ENCODE measurements at regions not wholly inside any gene's neighbourhood (a gene's known extent, or its start where the extent isn't known, plus 50 kb on each side); places are given as distances from the start of the nearest gene placed in this dataset.

DNA sequence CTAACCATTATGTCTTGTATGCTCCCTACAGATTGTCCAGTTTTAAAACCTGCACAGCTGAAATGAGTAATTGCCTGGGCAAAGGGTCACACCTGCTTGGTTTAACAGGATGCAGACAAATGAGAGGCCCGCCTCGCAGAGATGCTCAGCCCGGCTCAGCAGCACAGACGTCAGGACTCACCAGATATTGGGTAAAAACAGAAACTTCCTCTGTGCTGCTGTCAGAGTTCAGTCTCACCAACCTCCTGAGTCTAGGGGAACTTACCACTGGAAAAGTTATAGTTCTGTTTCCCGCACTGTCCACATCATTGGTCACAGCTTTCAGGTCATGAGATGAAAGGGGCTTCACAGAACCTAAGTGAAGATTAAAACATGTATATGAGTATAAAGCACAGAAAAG, 152.5 kb downstream of the ESM1 start:
- intact Hi-C loops (cut with micrococcal nuclease; ENCODE audit: unreplicated experiment), result loop anchor here (1.0 kb wide), 1 partner anchor 31 kb away; no protein-coding TSS in a partner anchor
- no peak overlapping the region for H3K4me3 Mint-ChIP-seq (ENCODE audit: unreplicated experiment)
- TF ChIP-seq, protein P1, sequence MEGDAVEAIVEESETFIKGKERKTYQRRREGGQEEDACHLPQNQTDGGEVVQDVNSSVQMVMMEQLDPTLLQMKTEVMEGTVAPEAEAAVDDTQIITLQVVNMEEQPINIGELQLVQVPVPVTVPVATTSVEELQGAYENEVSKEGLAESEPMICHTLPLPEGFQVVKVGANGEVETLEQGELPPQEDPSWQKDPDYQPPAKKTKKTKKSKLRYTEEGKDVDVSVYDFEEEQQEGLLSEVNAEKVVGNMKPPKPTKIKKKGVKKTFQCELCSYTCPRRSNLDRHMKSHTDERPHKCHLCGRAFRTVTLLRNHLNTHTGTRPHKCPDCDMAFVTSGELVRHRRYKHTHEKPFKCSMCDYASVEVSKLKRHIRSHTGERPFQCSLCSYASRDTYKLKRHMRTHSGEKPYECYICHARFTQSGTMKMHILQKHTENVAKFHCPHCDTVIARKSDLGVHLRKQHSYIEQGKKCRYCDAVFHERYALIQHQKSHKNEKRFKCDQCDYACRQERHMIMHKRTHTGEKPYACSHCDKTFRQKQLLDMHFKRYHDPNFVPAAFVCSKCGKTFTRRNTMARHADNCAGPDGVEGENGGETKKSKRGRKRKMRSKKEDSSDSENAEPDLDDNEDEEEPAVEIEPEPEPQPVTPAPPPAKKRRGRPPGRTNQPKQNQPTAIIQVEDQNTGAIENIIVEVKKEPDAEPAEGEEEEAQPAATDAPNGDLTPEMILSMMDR (IDR thresholded peaks at IDR 0.05; ENCODE audit: insufficient read depth in 1 of 2, low read depth in 1 of 2, low read length in 1 of 2, severe bottlenecking in 1 of 2, unreplicated experiment in 1 of 2), result no peak
- H3K4me1 ChIP-seq, result peaks cover 15% of the 10 kb centered on the region
- H3K27me3 ChIP-seq (replicated peaks; ENCODE audit: control insufficient read depth, insufficient read depth, low read length), result no peaks in the 10 kb centered on the region
- no peak overlapping the region for H3K27ac Mint-ChIP-seq (ENCODE audit: unreplicated experiment)
- H3K4me3 ChIP-seq (ENCODE audit: low read depth, low read length), result no peak overlapping the region
- no peak for DNase-seq
- no peaks in the 10 kb centered on the region for H3K9me3 Mint-ChIP-seq (ENCODE audit: unreplicated experiment)
- no peaks in the 10 kb centered on the region for H3K36me3 Mint-ChIP-seq (ENCODE audit: insufficient read depth, unreplicated experiment)
- no peaks in the 10 kb centered on the region for H3K27me3 Mint-ChIP-seq (ENCODE audit: insufficient read depth, unreplicated experiment)
- ChIA-PET POLR2A (no interaction called here), CTCF (interaction anchor here (0.6 kb wide), 1 partner anchor 336 kb away, joined by 3 read pairs; no protein-coding TSS in a partner anchor)
- H3K4me1 Mint-ChIP-seq (ENCODE audit: low read depth, unreplicated experiment), result peaks cover 12% of the 10 kb centered on the region
- H3K9me3 ChIP-seq, result 0 out of 2 replicates have a peak, but pooled peaks cover 3% of the 10 kb centered on the region
- no peaks in the 10 kb centered on the region for H3K36me3 ChIP-seq (ENCODE audit: control insufficient read depth, insufficient read depth, low read length)
- no TSS peak for BruUV-seq (replicated peaks)

DNA sequence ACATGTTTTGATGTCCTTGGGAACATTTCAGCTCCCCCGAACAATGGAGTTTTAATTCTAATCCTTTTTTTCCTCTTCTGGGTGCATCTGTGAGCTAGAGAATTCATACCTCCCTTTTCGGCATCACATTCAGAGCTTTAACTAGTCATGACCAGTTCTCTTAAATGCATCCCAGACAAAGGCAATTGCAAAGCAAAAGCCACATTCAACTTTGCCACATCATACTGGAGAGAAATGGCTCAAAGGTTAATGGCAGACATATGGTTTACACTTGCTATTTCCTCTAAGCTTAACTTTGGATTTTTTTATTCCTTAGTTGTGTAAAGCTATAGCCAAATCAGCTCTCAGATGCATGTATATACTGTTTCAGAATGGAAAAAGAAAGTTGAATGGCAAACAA, 153.3 kb downstream of the ESM1 start:
- H3K9me3 ChIP-seq, result no peaks in the 10 kb centered on the region
- TF ChIP-seq, protein P1 (IDR thresholded peaks at IDR 0.05; ENCODE audit: insufficient read depth in 1 of 2, low read depth in 1 of 2, low read length in 1 of 2, severe bottlenecking in 1 of 2, unreplicated experiment in 1 of 2), result no peak
- Mint-ChIP-seq H3K4me3 (ENCODE audit: unreplicated experiment) (no peak overlapping the region), H3K9me3 (ENCODE audit: unreplicated experiment) (no peaks in the 10 kb centered on the region), H3K27me3 (ENCODE audit: insufficient read depth, unreplicated experiment) (no peaks in the 10 kb centered on the region), H3K4me1 (ENCODE audit: low read depth, unreplicated experiment) (peaks cover 8% of the 10 kb centered on the region), H3K27ac (ENCODE audit: unreplicated experiment) (no peak overlapping the region), H3K36me3 (ENCODE audit: insufficient read depth, unreplicated experiment) (no peaks in the 10 kb centered on the region)
- BruUV-seq (replicated peaks), result no TSS peak
- POLR2A ChIA-PET, result no interaction called here
- no peaks in the 10 kb centered on the region for H3K27me3 ChIP-seq (replicated peaks; ENCODE audit: control insufficient read depth, insufficient read depth, low read length)
- intact Hi-C loops (cut with micrococcal nuclease; ENCODE audit: unreplicated experiment), result no loop called here
- H3K4me3 ChIP-seq (ENCODE audit: low read depth, low read length), result no peak overlapping the region
- no peak for DNase-seq
- 0 out of 2 replicates have a peak, but pooled peaks cover 11% of the 10 kb centered on the region for H3K4me1 ChIP-seq
- CTCF ChIA-PET, result no interaction called here
- no peaks in the 10 kb centered on the region for H3K36me3 ChIP-seq (ENCODE audit: control insufficient read depth, insufficient read depth, low read length)

DNA sequence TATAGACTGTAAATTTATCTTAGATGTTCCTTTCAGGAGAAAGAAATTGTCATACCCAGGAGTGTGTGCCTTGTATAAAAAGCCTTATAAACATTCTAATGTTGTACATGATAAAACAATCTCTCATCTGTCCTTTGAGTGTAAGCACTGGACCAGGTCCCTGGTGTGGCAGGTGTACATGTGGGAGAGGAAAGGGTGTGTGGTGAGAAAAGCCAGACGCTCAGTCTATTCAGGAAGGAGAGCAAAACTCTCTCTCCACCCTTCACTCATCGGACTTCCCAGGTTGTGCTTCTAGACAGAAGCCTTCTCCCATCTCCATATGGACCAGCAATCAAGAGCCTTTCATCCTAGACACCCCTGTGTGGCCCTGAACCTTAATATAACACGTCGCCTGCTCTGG, 154.2 kb downstream of the ESM1 start:
- H3K36me3 Mint-ChIP-seq (ENCODE audit: insufficient read depth, unreplicated experiment), result no peaks in the 10 kb centered on the region
- Histone ChIP-seq H3K9me3 (no peaks in the 10 kb centered on the region), H3K36me3 (ENCODE audit: control insufficient read depth, insufficient read depth, low read length) (no peaks in the 10 kb centered on the region), H3K4me3 (ENCODE audit: low read depth, low read length) (no peak overlapping the region), H3K4me1 (0 out of 2 replicates have a peak, but pooled peaks cover 9% of the 10 kb centered on the region), H3K27me3 (replicated peaks; ENCODE audit: control insufficient read depth, insufficient read depth, low read length) (no peaks in the 10 kb centered on the region)
- H3K9me3 Mint-ChIP-seq (ENCODE audit: unreplicated experiment), result no peaks in the 10 kb centered on the region
- peaks cover 7% of the 10 kb centered on the region for H3K4me1 Mint-ChIP-seq (ENCODE audit: low read depth, unreplicated experiment)
- TF ChIP-seq, protein P1 (IDR thresholded peaks at IDR 0.05; ENCODE audit: insufficient read depth in 1 of 2, low read depth in 1 of 2, low read length in 1 of 2, severe bottlenecking in 1 of 2, unreplicated experiment in 1 of 2), result no peak
- ChIA-PET POLR2A (no interaction called here), CTCF (no interaction called here)
- no peak for DNase-seq
- no TSS peak for BruUV-seq (replicated peaks)
- H3K27ac Mint-ChIP-seq (ENCODE audit: unreplicated experiment), result no peak overlapping the region
- H3K4me3 Mint-ChIP-seq (ENCODE audit: unreplicated experiment), result no peak overlapping the region
- intact Hi-C loops (cut with micrococcal nuclease; ENCODE audit: unreplicated experiment), result no loop called here
- no peaks in the 10 kb centered on the region for H3K27me3 Mint-ChIP-seq (ENCODE audit: insufficient read depth, unreplicated experiment)
